ENCODE measurements at regions not wholly inside any gene's neighbourhood (a gene's known extent, or its start where the extent isn't known, plus 50 kb on each side); places are given as distances from the start of the nearest gene placed in this dataset.

- no peak for TF ChIP-seq CTCF (IDR thresholded peaks at IDR 0.05)
- no peak for TF ChIP-seq POLR2A (IDR thresholded peaks at IDR 0.05)
Measured at GRCh38 chr17:79164408-79164807, 89.8 kb downstream of the ENGASE start.
